HG03139 (cell line): ENCODE measurements at regions not wholly inside any gene's neighbourhood (a gene's known extent, or its start where the extent isn't known, plus 50 kb on each side); places are given as distances from the start of the nearest gene placed in this dataset.
"Not testable (repeated sequence)": the region's sequence is repeated elsewhere in the genome, so short reads cannot be mapped to it uniquely, and the experiment has no call there.

Experiments
- ATAC-seq: cut with Tn5 transposase; IDR thresholded peaks from one replicate; pipeline ENCODE4 v1.9.1; 2021; ENCODE audit not compliant: unreplicated experiment

DNA sequence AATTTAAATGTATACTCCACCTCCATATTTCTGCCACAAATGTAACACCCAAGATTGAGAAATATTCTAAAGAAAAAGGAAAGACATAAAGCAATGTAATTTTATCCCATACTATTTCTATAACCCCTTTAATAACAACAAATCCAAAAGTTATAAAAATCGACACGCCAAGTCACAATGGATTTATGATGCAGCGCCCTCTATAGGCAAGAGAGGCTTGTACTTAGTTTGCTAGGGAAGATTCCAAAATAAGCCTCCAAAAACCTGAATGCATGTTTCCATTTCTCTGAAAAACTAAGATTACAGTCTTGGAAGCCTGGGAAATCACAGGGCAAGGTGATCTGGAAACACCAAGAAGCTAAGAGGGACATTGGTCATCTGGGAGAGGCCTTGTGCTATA, 1389.3 kb downstream of the CDY2B start:
- ATAC-seq = no peak

- ATAC-seq = no peak
Measured at GRCh38 chrY:16486696-16487215, 1393.3 kb downstream of the CDY2B start.

- ATAC-seq = no peak
Measured at GRCh38 chrY:16480031-16480430, 1400.0 kb downstream of the CDY2B start.

DNA sequence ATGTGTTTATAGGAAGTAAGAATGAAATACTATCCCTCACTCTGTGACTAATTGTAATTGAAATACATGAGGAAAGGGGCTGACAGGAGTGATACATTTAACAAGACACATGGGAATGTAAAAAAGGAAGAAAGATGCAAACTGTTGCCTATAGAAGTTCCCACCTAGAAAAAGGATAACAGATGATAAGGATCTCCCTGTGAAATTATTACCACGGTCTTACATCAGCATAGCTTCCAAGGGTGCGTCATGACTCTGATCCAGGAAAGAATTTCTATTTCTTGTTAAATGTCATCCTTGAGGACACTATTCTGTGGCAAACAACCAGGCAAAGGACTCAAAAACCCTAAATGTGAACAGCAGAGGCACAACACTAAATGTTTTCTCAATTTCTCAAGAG, 1406.0 kb downstream of the CDY2B start:
- no peak for ATAC-seq

- ATAC-seq = no peak
Measured at GRCh38 chrY:16454799-16455198, 1425.2 kb downstream of the CDY2B start.

GRCh38 chrY:16446152-16446551, 1433.9 kb downstream of the CDY2B start:
- no peak for ATAC-seq

DNA sequence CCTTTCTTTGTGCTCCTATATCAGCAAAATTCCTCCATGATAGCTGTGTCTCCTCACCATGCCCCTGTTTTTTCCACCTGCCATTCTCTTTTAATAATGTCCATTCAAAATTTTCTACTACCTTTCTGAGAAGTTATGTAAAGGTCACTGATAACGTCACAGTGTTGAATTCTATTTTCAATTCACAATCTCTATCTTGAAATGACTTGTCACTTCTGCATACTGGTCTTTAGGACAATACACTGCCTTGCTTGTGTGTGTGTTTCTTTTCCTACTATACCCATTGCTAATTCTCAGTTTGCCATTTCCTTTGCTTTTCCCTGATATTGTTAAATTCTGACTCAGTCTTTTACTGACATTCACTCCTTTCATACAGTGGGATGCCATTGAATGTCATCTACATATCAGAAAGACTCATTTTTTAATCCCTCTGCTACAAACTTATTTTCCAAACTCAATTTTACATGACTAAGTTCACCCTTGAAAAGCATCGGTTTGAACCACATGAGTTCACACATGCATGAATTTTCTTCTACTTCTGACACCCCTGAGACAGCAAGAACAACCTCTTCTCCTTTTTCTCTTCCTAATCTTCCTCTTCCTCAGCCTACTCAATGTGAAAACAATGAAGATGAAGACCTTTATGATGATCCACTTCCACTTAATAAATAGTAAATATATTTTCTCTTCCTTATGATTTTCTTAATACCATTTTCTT, 1470.7 kb downstream of the CDY2B start:
- ATAC-seq = not testable (repeated sequence)

- not testable (repeated sequence) for ATAC-seq
Measured at GRCh38 chrY:16379458-16379857, 1500.6 kb downstream of the CDY2B start.

DNA sequence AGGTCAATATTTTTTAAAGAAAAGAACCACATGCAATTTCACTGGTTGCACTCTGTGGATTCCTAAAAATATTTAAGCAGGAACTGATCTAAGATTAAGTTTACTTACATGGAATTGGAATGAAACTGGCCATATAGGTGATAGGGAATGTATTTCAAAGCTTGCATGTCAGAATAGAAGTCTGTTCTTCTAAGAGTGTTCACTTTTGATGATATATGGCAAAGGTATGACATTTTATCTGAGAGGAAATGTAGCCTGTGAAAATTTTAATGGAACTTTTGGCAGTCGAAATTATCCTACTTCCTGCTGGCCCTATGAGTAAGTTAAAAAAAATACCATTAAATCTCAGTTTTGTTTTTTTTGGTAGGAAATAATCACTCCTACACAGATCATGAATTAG, 1538.4 kb downstream of the CDY2B start:
- ATAC-seq = not testable (repeated sequence)

DNA sequence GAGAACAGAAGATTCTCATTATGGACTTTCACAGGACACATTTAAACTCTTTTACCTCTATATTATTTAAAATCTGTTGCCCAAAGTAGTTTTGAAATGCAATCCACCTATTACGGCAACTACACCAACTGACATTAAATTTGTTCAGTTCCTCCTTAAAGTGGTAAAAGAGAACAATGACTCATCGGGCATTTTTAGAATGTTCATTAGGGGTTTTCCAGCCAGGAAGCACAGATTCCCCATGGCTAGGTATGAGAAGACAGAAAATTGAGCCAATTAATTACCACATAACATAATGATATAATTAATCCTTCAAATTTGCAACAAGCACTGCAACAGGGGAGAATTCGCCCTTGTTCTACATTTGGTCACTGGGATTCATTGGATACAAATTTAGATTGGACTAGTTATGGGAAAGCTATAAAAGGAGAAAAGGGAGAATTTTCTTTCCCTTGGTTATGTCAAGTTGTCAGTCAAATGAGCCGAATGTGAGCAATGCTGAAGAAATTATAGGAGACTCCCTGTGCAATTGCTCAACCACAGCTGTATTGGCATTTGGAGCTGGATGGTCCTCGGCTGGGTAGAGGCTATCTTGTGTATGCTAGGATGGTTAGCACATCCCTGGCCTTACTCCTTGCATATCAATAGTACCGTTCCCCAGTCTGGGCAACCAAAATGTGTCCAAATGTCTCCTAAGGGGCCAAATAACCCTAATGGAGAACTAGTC, 1549.8 kb downstream of the CDY2B start:
- ATAC-seq = not testable (repeated sequence)

DNA sequence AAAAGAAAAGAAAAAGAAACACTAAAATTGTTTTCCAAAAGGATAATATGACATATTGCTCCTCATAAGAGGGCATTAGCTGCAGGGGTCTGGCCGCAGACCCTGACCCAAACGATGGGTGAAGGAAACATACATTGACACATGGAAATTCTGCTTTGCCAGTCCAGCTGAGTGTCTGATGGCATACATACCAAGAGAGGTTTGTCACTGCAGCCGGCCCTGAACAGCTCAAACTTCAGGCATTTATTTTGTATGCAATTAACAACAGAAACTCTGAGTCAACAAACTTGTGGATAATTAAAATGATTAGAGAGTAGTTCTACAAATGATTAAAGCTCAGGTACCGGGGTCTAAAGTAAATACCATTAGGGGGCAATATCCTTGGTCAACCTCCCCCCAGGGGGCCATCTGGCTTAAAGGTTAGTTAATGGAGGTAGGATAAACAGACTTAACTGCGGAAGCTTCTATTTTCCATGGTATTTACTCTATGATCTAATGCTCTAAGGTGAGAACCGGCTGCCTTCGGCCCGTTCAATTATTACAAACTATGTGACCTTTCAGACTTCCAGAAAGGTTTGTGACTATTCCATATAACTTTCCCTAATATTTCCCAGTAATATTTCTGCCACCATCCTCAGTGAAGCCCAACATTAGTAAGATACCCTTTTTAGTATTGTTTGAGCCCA, 1550.7 kb downstream of the CDY2B start:
- not testable (repeated sequence) for ATAC-seq
